ENCODE measurements at regions not wholly inside any gene's neighbourhood (a gene's known extent, or its start where the extent isn't known, plus 50 kb on each side); places are given as distances from the start of the nearest gene placed in this dataset.
A peak's percentile ranks its signal among the peaks of the same experiment; 100 is the strongest.

DNA sequence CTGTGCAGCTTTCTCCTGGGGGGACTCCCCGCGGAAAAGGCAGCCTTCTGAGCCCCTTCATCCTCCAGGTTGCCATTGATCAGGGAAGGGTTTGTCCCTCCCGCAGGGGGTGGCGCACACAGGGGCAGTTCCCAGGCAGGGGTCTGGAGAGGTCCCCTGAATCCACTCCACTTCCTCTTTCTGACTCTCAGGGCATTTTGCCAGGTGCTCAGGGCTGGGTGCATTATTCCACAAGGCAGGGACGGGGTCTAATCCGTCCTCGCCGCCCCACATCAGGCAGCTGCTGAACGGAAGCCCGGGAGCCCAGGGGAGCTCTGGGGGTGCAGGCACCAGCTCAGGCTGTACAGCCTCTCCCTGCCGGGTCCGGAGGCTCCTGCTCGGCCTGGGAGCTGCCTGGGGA lies 180.9 kb downstream of the TTLL2 start:
- H3K36me3 ChIP-seq: no peaks in the 10 kb centered on the region
- no peak for ATAC-seq
- H3K9me3 ChIP-seq: no peaks in the 10 kb centered on the region
- intact Hi-C loops (cut with DNase I): loop anchor here in 1 of 2 donors (10.0 kb wide), 1 partner anchor 239 kb away; no protein-coding TSS in a partner anchor
- TF ChIP-seq, protein P1, sequence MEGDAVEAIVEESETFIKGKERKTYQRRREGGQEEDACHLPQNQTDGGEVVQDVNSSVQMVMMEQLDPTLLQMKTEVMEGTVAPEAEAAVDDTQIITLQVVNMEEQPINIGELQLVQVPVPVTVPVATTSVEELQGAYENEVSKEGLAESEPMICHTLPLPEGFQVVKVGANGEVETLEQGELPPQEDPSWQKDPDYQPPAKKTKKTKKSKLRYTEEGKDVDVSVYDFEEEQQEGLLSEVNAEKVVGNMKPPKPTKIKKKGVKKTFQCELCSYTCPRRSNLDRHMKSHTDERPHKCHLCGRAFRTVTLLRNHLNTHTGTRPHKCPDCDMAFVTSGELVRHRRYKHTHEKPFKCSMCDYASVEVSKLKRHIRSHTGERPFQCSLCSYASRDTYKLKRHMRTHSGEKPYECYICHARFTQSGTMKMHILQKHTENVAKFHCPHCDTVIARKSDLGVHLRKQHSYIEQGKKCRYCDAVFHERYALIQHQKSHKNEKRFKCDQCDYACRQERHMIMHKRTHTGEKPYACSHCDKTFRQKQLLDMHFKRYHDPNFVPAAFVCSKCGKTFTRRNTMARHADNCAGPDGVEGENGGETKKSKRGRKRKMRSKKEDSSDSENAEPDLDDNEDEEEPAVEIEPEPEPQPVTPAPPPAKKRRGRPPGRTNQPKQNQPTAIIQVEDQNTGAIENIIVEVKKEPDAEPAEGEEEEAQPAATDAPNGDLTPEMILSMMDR (IDR thresholded peaks at IDR 0.05): no peak
- no peak for TF ChIP-seq POLR2A (IDR thresholded peaks at IDR 0.05)
- H3K27ac ChIP-seq: no peak overlapping the region
- no peaks in the 10 kb centered on the region for H3K27me3 ChIP-seq
- no peak for DNase-seq
- no peak overlapping the region for H3K4me3 ChIP-seq
- no CpG with 5 or more reads among the region's 13 CpGs for WGBS (ENCODE audit: insufficient coverage, low coverage, low lambda C conversion rate, missing lambda C conversion rate)
- peaks cover 0 to 11% (median 4%) of the 10 kb centered on the region in 4 donors for H3K4me1 ChIP-seq

DNA sequence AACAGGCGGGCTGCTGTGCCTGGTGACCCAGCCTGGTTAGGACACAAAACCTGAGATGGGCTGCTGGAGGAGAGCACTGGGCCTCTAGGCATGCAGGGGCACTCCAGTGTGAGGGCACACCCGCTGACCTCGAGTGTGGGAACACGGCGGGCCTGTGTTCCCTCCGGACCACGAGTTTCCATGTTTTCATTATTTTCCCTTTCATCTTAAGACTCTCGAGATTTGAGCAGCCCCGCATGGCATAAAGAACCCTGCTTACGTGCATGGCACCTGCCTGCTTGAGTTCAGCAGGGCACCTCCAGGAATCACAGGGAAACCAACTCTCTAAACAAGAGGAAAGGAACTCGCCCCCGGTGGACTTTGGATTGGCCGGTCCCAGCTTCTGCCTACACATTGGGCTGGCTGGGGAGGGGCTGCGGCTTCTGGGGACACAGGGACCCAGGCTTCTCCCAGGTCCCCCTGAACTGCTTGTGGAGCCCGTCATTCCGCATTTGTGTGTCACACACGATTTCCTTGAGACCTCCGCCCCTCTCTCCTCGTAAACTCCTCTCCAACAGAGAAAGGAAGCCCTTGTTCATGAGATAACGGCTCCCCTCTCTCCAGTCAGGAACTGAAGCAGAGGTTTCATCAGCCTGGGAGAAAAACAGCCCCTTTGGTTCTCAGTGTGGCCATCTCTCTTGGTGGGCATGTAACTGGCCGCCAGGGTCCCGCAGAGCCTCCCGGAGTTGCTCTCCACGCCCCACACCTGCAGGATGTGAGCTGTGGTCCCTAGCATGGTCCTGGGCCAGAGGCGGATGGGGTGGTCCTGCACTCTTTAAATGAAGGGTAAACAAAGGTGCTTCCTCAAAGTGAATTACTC lies 181.8 kb downstream of the TTLL2 start:
- DNase-seq (peak in 1 of 3 donors; percentile 44), ATAC-seq (peak; percentile 34 to 47 (median 40))
- Histone ChIP-seq H3K4me3 (no peak overlapping the region), H3K27ac (no peak overlapping the region), H3K4me1 (peaks cover 0 to 4% (median 1%) of the 10 kb centered on the region in 4 donors), H3K36me3 (no peaks in the 10 kb centered on the region), H3K9me3 (no peaks in the 10 kb centered on the region), H3K27me3 (no peaks in the 10 kb centered on the region)
- no peak for TF ChIP-seq POLR2A (IDR thresholded peaks at IDR 0.05)
- TF ChIP-seq, protein P1 (IDR thresholded peaks at IDR 0.05): no peak
- intact Hi-C loops (cut with DNase I): loop anchor here in 1 of 2 donors (10.0 kb wide), 1 partner anchor 238 kb away; no protein-coding TSS in a partner anchor
- WGBS (ENCODE audit: insufficient coverage, low coverage, low lambda C conversion rate, missing lambda C conversion rate): 69% methylated on average over 9 of the region's 25 CpGs

DNA sequence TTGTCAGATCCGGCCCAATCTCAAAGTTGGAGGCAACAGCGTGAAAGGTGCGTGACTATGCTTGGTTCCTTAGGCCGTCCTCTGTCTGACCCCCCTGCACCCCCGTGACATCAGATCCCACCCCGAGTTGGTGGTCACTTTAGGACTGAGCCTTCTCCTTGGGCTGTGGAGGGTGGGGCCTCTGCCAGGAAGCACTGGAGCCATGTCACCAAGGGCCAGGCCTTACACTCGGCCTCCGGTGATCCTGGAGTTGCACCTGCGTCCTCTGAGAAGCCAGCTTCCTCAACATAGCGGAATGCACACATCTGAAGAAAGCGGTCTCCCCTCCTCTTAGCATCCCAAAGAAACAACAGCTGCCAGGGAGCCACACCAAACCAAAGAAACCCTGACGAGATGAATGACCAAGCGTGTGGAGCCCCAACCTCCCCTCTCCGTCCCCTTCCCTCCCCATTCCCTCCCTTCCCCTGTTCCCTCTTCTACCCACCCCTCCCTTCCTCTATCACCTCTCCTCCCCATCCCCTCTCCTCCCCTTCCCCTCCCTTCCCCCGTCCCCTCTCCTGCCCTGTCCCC lies 182.6 kb downstream of the TTLL2 start:
- no peaks in the 10 kb centered on the region for H3K9me3 ChIP-seq
- no peak for DNase-seq
- no peaks in the 10 kb centered on the region for H3K4me1 ChIP-seq
- intact Hi-C loops (cut with DNase I): loop anchor here in 1 of 2 donors (10.0 kb wide), 1 partner anchor 237 kb away; no protein-coding TSS in a partner anchor
- H3K36me3 ChIP-seq: no peaks in the 10 kb centered on the region
- no peak overlapping the region for H3K4me3 ChIP-seq
- peak in 1 of 4 donors; percentile 9 for ATAC-seq
- H3K27ac ChIP-seq: no peak overlapping the region
- 86% methylated on average over 9 of the region's 15 CpGs for WGBS (ENCODE audit: insufficient coverage, low coverage, low lambda C conversion rate, missing lambda C conversion rate)
- TF ChIP-seq, protein P1 (IDR thresholded peaks at IDR 0.05): no peak
- no peak for TF ChIP-seq POLR2A (IDR thresholded peaks at IDR 0.05)
- no peaks in the 10 kb centered on the region for H3K27me3 ChIP-seq

DNA sequence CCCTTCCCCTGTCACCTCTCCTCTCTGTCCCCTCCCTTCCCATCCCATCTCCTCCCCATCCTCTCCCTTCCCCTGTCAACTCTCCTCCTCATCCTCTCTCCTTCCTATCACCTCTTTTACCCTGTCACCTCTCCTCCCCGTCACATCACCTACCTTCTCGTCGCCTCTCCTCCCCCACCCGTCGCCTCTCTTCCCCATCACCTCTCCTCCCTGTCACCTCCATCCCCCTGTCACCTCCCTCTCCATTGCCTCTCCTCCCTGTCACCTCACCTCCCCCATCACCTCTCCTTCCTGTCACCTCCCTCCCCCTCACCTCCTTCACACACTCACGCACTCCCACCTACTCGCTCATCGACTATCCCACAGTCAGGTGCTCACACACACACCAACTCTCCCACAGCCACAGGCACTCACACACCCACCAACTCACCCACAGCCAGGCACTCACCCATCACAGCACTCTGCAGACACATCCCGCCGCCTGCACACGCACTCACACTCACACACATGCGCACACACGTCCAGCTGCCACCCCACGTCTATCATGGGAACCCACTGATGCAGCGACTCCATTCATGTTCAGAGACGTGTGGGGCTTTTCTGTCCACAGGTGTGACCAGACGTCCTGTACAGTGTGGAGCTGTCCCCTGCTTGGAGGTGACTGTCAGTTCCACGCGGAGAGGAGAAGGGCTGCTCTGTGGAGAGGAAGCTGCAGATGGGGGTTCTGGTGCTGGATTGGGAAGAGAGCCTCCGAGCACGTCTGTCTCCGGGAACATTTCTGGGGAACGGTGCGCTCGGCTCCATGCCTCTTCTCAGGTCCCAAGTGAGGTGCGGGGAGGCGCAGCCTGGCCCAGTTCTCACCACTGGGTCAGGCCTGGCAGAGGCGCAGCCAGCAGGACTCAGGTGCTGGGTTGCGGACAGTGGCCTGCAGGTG lies 184.3 kb downstream of the TTLL2 start:
- Histone ChIP-seq H3K27ac (no peak overlapping the region), H3K4me3 (no peak overlapping the region), H3K4me1 (no peaks in the 10 kb centered on the region), H3K27me3 (no peaks in the 10 kb centered on the region), H3K36me3 (no peaks in the 10 kb centered on the region), H3K9me3 (no peaks in the 10 kb centered on the region)
- WGBS (ENCODE audit: insufficient coverage, low coverage, low lambda C conversion rate, missing lambda C conversion rate): 84% methylated on average over 19 of the region's 29 CpGs
- no peak for TF ChIP-seq POLR2A (IDR thresholded peaks at IDR 0.05)
- TF ChIP-seq, protein P1 (IDR thresholded peaks at IDR 0.05): no peak
- intact Hi-C loops (cut with DNase I): loop anchor here in 1 of 2 donors (10.0 kb wide), 1 partner anchor 236 kb away; no protein-coding TSS in a partner anchor
- DNase-seq (no peak), ATAC-seq (no peak)

Measured in right lobe of liver (tissue), 6 donors.